IMR-90 (cell line): ENCODE measurements at regions not wholly inside any gene's neighbourhood (a gene's known extent, or its start where the extent isn't known, plus 50 kb on each side); places are given as distances from the start of the nearest gene placed in this dataset.

Experiments
- ATAC-seq: fragments of 200-7000 bp; cut with Tn5 transposase; 2 replicates; pipeline ENCODE4 v1.9.1; 2020; ENCODE audit warnings: low read depth, mild to moderate bottlenecking, moderate library complexity
- BruUV-seq: library from RNA; stranded (reverse); fragments of 400-500 nt; replicated peaks from 2 replicates; lab custom pipeline; 2021; lab: Mats Ljungman, UMichigan
- CTCF ChIA-PET: fragments of 300-600 bp; formaldehyde crosslinking; extraction: SDS; loops from one replicate; lab custom pipeline; 2021; ENCODE audit warnings: antibody characterized with exemption; lab: Yijun Ruan, JAX
- POLR2A ChIA-PET: fragments of 300-600 bp; sonication (Branson Sonifier 250); formaldehyde crosslinking; loops from one replicate; lab custom pipeline; 2022; ENCODE audit warnings: antibody characterized with exemption; ENCODE audit not compliant: unreplicated experiment; lab: Charles Lee
- DNase-seq: peaks from one replicate; pipeline ENCODE4 v3.0.0; 2013
- H2AFZ ChIP-seq: replicated peaks from 2 replicates; pipeline ENCODE3; 2013; ENCODE audit warnings: low read length, mild to moderate bottlenecking; ENCODE audit not compliant: poor library complexity
- H2AK5ac ChIP-seq: 2 replicates; pipeline ENCODE4 v1.6.1; 2013; ENCODE audit warnings: low read depth, low read length, inconsistent platforms
- H2AK9ac ChIP-seq: replicated peaks from 2 replicates; pipeline ENCODE3; 2013; ENCODE audit warnings: mild to moderate bottlenecking, low read depth, low read length, moderate library complexity; ENCODE audit not compliant: poor library complexity
- H2BK120ac ChIP-seq: 2 replicates; pipeline ENCODE4 v1.6.1; 2013; ENCODE audit warnings: low read depth, low read length, inconsistent platforms
- H2BK15ac ChIP-seq: 3 replicates; pipeline ENCODE4 v1.6.1; 2013; ENCODE audit warnings: low read depth, low read length, inconsistent platforms
- H2BK20ac ChIP-seq: 2 replicates; pipeline ENCODE4 v1.6.1; 2013; ENCODE audit warnings: low read depth, mild to moderate bottlenecking, inconsistent platforms, low read length, moderate library complexity
- H2BK5ac ChIP-seq: 2 replicates; pipeline ENCODE4 v1.6.1; 2013; ENCODE audit warnings: mild to moderate bottlenecking, low read depth, low read length, inconsistent platforms; ENCODE audit not compliant: poor library complexity, severe bottlenecking
- H3K14ac ChIP-seq: replicated peaks from 2 replicates; pipeline ENCODE4 v1.6.1; 2013; ENCODE audit warnings: low read depth, low read length, inconsistent platforms
- H3K18ac ChIP-seq: 2 replicates; pipeline ENCODE4 v1.6.1; 2013; ENCODE audit warnings: low read depth, low read length, control low read depth
- H3K23ac ChIP-seq: 2 replicates; pipeline ENCODE4 v1.6.1; 2013; ENCODE audit warnings: low read depth, low read length, inconsistent platforms
- H3K27ac ChIP-seq: 2 replicates; pipeline ENCODE4 v1.5.1; 2013; ENCODE audit warnings: mild to moderate bottlenecking, control low read depth, low read length; ENCODE audit not compliant: insufficient read depth
- H3K27me3 ChIP-seq: 2 replicates; pipeline ENCODE4 v1.6.1; 2013; ENCODE audit warnings: low read length; ENCODE audit not compliant: control insufficient read depth, insufficient read depth
- H3K36me3 ChIP-seq: 2 replicates; pipeline ENCODE4 v1.6.1; 2013; ENCODE audit warnings: low read length, mixed read lengths; ENCODE audit not compliant: control insufficient read depth, insufficient read depth
- H3K4ac ChIP-seq: 2 replicates; pipeline ENCODE4 v1.6.1; 2013; ENCODE audit warnings: low read depth, low read length, inconsistent platforms
- H3K4me1 ChIP-seq: 2 replicates; pipeline ENCODE4 v1.6.1; 2013; ENCODE audit warnings: low read length, mixed read lengths; ENCODE audit not compliant: control insufficient read depth, insufficient read depth
- H3K4me2 ChIP-seq: 2 replicates; pipeline ENCODE4 v1.6.1; 2013; ENCODE audit warnings: low read depth, mild to moderate bottlenecking, control low read depth, low read length, moderate library complexity
- H3K4me3 ChIP-seq: 2 replicates; pipeline ENCODE4 v1.5.1; 2013; ENCODE audit warnings: low read depth, mild to moderate bottlenecking, control low read depth, low read length, moderate library complexity; ENCODE audit not compliant: insufficient read depth
- H3K56ac ChIP-seq: 2 replicates; pipeline ENCODE4 v1.6.1; 2013; ENCODE audit warnings: low read length, inconsistent platforms; ENCODE audit not compliant: insufficient read depth; ENCODE audit errors: extremely low read depth
- H3K79me1 ChIP-seq, 2 experiments: 2 replicates each; pipeline ENCODE4 v1.6.1; 2013; ENCODE audit warnings: low read length in 2 of 2, inconsistent platforms in 1 of 2, low read depth in 1 of 2
- H3K9ac ChIP-seq: 2 replicates; pipeline ENCODE4 v1.6.1; 2013; ENCODE audit warnings: low read depth, low read length, control low read depth
- H3K9me1 ChIP-seq: 2 replicates; pipeline ENCODE4 v1.6.1; 2013; ENCODE audit warnings: low read length, inconsistent platforms; ENCODE audit not compliant: insufficient read depth
- H3K9me3 ChIP-seq: 2 replicates; pipeline ENCODE4 v1.6.1; 2013; ENCODE audit warnings: low read length; ENCODE audit not compliant: control insufficient read depth, insufficient read depth
- H4K20me1 ChIP-seq: 2 replicates; pipeline ENCODE4 v1.6.1; 2013; ENCODE audit warnings: low read length, inconsistent platforms; ENCODE audit not compliant: insufficient read depth
- H4K5ac ChIP-seq: 2 replicates; pipeline ENCODE4 v1.6.1; 2013; ENCODE audit warnings: mild to moderate bottlenecking, low read depth, low read length, control low read depth
- H4K8ac ChIP-seq, 2 experiments: 2 replicates each; pipeline ENCODE4 v1.6.1; 2013; ENCODE audit warnings: low read depth in 2 of 2, low read length in 2 of 2, control low read depth in 1 of 2, inconsistent platforms in 1 of 2
- H4K91ac ChIP-seq: 2 replicates; pipeline ENCODE4 v1.6.1; 2013; ENCODE audit warnings: low read depth, low read length, inconsistent platforms; ENCODE audit not compliant: insufficient read depth
- BHLHE40 ChIP-seq: fragments of 150-350 bp; IDR thresholded peaks from 2 replicates; pipeline ENCODE4 v1.6.1; 2016; ENCODE audit warnings: mild to moderate bottlenecking, low read depth, low read length
- FOS ChIP-seq: fragments of 150-350 bp; IDR thresholded peaks from 2 replicates; pipeline ENCODE4 v1.6.1; 2016; ENCODE audit warnings: low read depth, low read length
- MAFK ChIP-seq: IDR thresholded peaks from 2 replicates; pipeline ENCODE4 v1.6.1; 2012; ENCODE audit warnings: low read depth, low read length, improper control_type of control experiment
- MXI1 ChIP-seq: IDR thresholded peaks from 2 replicates; pipeline ENCODE4 v1.6.1; 2012; ENCODE audit warnings: low read depth, mild to moderate bottlenecking, low read length, moderate library complexity, borderline replicate concordance
- NFE2L2 ChIP-seq: fragments of 150-350 bp; IDR thresholded peaks from 2 replicates; pipeline ENCODE4 v1.6.1; 2016; ENCODE audit warnings: low read depth, mild to moderate bottlenecking, low read length
- RAD21 ChIP-seq: IDR thresholded peaks from 2 replicates; pipeline ENCODE4 v1.6.1; 2012; ENCODE audit warnings: low read length, improper control_type of control experiment
- RCOR1 ChIP-seq: IDR thresholded peaks from 2 replicates; pipeline ENCODE4 v1.6.1; 2012; ENCODE audit warnings: mild to moderate bottlenecking, low read length, improper control_type of control experiment; ENCODE audit not compliant: insufficient replicate concordance
- RFX5 ChIP-seq: IDR thresholded peaks from 2 replicates; pipeline ENCODE4 v1.8.0; 2012; ENCODE audit warnings: low read depth, mild to moderate bottlenecking, low read length, moderate library complexity
- SMC3 ChIP-seq: fragments of 150-350 bp; IDR thresholded peaks from 2 replicates; pipeline ENCODE4 v1.6.1; 2016; ENCODE audit warnings: low read depth, mild to moderate bottlenecking, antibody characterized with exemption, low read length, moderate library complexity
- WGBS, 2 experiments: methylation state at CpG; one replicate each; pipeline versions ENCODE4 v1.1.5 to v1.1.7; 2013; ENCODE audit warnings: missing lambda C conversion rate in 2 of 2; ENCODE audit not compliant: insufficient read length in 1 of 2; ENCODE audit errors: extremely low coverage in 2 of 2; 5-methylcytosine and 5-hydroxymethylcytosine counted together
- dilution Hi-C: fragments of 300-500 bp; cut with HindIII; formaldehyde crosslinking; loops from one replicate; pipeline ENCODE4 v1.14.3; 2018; ENCODE audit warnings: low sequenced_read_pairs; ENCODE audit not compliant: unreplicated experiment
- in situ Hi-C: fragments of 300-500 bp; cut with MboI; formaldehyde crosslinking; loops from 3 replicates; pipeline ENCODE4 v1.14.3; 2019; ENCODE audit warnings: low sequenced_read_pairs, inconsistent platforms, mixed read lengths
- intact Hi-C: fragments of 100-400 bp; cut with micrococcal nuclease; formaldehyde crosslinking; loops from 2 replicates; pipeline ENCODE4 v1.10.0; 2022
- TF ChIP-seq, protein P1 (sequence below): fragments of 150-350 bp; IDR thresholded peaks from 2 replicates; pipeline ENCODE4 v1.6.1; 2017; ENCODE audit warnings: mild to moderate bottlenecking, antibody characterized with exemption, low read length, low read depth
- TF ChIP-seq, protein P2 (sequence below): conservative IDR thresholded peaks from 2 replicates; pipeline ENCODE4 v1.5.1; 2012; ENCODE audit warnings: mild to moderate bottlenecking, low read depth, low read length, improper control_type of control experiment
- TF ChIP-seq, protein P3 (sequence below): fragments of 150-350 bp; IDR thresholded peaks from 2 replicates; pipeline ENCODE4 v1.6.1; 2016; ENCODE audit warnings: low read depth, mild to moderate bottlenecking, low read length, moderate library complexity, borderline replicate concordance

DNA sequence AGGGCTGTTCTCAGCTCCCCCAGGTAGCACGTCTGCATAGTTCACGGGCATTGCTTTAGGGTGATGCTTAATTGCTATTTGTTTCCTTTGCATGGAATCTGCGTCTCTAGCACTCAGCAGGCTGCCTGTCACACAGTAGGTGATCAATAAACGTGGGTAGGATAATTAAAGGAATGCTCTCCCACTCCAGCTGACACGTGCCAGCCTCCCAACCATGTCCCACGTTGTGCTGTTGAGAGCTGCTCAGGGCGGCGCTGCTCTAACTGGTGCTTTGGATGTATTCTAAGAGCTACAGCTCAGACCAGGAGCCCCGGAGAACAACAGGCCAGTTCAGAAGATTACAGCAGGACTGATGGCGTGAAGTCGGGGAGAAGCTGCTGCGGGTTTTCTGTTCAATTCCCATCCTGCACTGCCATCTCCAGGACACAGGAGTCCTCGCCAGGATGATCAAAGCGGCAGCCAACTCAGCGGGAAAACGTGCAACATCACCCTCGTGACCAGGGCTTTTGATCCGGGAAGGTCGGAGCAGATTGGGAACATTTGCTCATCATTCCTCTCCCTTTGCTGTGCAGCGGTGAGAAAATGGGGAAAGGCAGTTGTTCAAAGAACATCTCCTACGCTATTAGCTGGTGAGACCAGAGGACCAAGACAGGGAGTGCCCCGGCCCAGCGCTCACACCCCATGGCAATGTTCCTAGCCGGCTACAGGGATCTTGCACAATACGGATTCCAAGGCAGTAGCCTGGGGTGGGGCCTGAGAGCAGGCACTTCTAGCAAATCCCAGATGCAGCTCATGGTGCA, 50.5 kb upstream of the FOXK1 start:
- Histone ChIP-seq H2BK120ac (peak overlapping the region; percentile 97), H3K18ac (peak overlapping the region; percentile 54; the same call in 1 of the 2 replicates), H2BK20ac (peak overlapping the region; percentile 92), H3K4me1 (peaks cover 4% of the 10 kb centered on the region; the same call in 1 of the 2 replicates), H2AFZ (peak overlapping the region; percentile 96), H4K20me1 (no peaks in the 10 kb centered on the region), H3K23ac (peak overlapping the region; percentile 92), H3K9me1 (no peaks in the 10 kb centered on the region), H4K8ac (peak overlapping the region; percentile 74 to 80; a peak in 3 of 4 replicates), H3K27me3 (peaks cover 5% of the 10 kb centered on the region; the same call in 1 of the 2 replicates), H3K9me3 (no peaks in the 10 kb centered on the region), H3K79me1 (no peaks in the 10 kb centered on the region), H4K5ac (peak overlapping the region; percentile 71; the same call in 1 of the 2 replicates), H3K27ac (peak overlapping the region; percentile 85), H3K56ac (peak overlapping the region; percentile 83), H3K9ac (peak overlapping the region; percentile 71), H3K4ac (peak overlapping the region; percentile 90), H2BK15ac (peak overlapping the region; percentile 98; the same call in 1 of the 3 replicates), H4K91ac (peak overlapping the region; percentile 97), H2AK5ac (peak overlapping the region; percentile 5; the same call in 1 of the 2 replicates), H3K4me2 (peak overlapping the region; percentile 95), H3K14ac (peak overlapping the region; percentile 77), H3K4me3 (peak overlapping the region; percentile 42), H3K36me3 (no peaks in the 10 kb centered on the region), H2BK5ac (peak overlapping the region; percentile 52), H2AK9ac (peak overlapping the region; percentile 92)
- 0% methylated on average over 5 of the region's 25 CpGs; no CpG with 5 or more reads in 1 of the 2 experiments for WGBS, 2 experiments
- DNase-seq (peak; percentile 91), ATAC-seq (peak; percentile 95)
- ChIA-PET CTCF (interaction anchor here (0.6 to 2.6 kb wide), 9 partner anchors 10 to 1784 kb away, joined by 3 to 12 read pairs (median 3); no protein-coding TSS in a partner anchor), POLR2A (no interaction called here)
- no TSS peak for BruUV-seq
- dilution Hi-C loops, result no loop called here
- intact Hi-C loops, result loop anchor here (1.0 to 10.0 kb wide), 5 partner anchors 20 to 1764 kb away; no protein-coding TSS in a partner anchor
- in situ Hi-C loops, result loop anchor here (25.0 kb wide), 1 partner anchor 1769 kb away; no protein-coding TSS in a partner anchor
- TF ChIP-seq, protein P1, sequence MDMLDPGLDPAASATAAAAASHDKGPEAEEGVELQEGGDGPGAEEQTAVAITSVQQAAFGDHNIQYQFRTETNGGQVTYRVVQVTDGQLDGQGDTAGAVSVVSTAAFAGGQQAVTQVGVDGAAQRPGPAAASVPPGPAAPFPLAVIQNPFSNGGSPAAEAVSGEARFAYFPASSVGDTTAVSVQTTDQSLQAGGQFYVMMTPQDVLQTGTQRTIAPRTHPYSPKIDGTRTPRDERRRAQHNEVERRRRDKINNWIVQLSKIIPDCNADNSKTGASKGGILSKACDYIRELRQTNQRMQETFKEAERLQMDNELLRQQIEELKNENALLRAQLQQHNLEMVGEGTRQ, result peak; percentile 81
- TF ChIP-seq, protein P2, sequence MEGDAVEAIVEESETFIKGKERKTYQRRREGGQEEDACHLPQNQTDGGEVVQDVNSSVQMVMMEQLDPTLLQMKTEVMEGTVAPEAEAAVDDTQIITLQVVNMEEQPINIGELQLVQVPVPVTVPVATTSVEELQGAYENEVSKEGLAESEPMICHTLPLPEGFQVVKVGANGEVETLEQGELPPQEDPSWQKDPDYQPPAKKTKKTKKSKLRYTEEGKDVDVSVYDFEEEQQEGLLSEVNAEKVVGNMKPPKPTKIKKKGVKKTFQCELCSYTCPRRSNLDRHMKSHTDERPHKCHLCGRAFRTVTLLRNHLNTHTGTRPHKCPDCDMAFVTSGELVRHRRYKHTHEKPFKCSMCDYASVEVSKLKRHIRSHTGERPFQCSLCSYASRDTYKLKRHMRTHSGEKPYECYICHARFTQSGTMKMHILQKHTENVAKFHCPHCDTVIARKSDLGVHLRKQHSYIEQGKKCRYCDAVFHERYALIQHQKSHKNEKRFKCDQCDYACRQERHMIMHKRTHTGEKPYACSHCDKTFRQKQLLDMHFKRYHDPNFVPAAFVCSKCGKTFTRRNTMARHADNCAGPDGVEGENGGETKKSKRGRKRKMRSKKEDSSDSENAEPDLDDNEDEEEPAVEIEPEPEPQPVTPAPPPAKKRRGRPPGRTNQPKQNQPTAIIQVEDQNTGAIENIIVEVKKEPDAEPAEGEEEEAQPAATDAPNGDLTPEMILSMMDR, result peak; percentile 81
- peak; percentile 95 for TF ChIP-seq BHLHE40
- TF ChIP-seq, protein P3, sequence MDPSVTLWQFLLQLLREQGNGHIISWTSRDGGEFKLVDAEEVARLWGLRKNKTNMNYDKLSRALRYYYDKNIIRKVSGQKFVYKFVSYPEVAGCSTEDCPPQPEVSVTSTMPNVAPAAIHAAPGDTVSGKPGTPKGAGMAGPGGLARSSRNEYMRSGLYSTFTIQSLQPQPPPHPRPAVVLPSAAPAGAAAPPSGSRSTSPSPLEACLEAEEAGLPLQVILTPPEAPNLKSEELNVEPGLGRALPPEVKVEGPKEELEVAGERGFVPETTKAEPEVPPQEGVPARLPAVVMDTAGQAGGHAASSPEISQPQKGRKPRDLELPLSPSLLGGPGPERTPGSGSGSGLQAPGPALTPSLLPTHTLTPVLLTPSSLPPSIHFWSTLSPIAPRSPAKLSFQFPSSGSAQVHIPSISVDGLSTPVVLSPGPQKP, result no peak
- peak; percentile 38; the same call in 1 of the 2 replicates for TF ChIP-seq MXI1
- no peak for TF ChIP-seq FOS
- TF ChIP-seq RCOR1, result no peak
- peak; percentile 25; the same call in 1 of the 2 replicates for TF ChIP-seq MAFK
- TF ChIP-seq NFE2L2, result no peak
- no peak for TF ChIP-seq RFX5
- TF ChIP-seq SMC3, result peak; percentile 65
- TF ChIP-seq RAD21, result peak; percentile 86
